ENCODE measurements at regions not wholly inside any gene's neighbourhood (a gene's known extent, or its start where the extent isn't known, plus 50 kb on each side); places are given as distances from the start of the nearest gene placed in this dataset.

GRCh38 chr15:69987492-69988489, 109.9 kb downstream of the TLE3 start:
- TF ChIP-seq CTCF (conservative IDR thresholded peaks at IDR 0.05): no peak
- TF ChIP-seq EZH2 (IDR thresholded peaks at IDR 0.05; ENCODE audit: low read depth): no peak

All from PC-9 (cell line).